RCC 7860 (cell line): ENCODE measurements at regions not wholly inside any gene's neighbourhood (a gene's known extent, or its start where the extent isn't known, plus 50 kb on each side); places are given as distances from the start of the nearest gene placed in this dataset.
"Not testable (repeated sequence)": the region's sequence is repeated elsewhere in the genome, so short reads cannot be mapped to it uniquely, and the experiment has no call there.

Source experiments
- DNase-seq: peaks from one replicate; pipeline ENCODE4 v3.0.0-alpha.2; 2015; ENCODE audit warnings: low spot score
- FAIRE-seq: peaks from 2 replicates; lab custom pipeline; 2012; peaks lifted over from hg19 to GRCh38; lab: Jason Lieb, UNC

- not testable (repeated sequence) for FAIRE-seq, DNase-seq
Measured at GRCh38 chr1:148285946-148286345, 133.9 kb upstream of the NBPF11 start.

GRCh38 chr1:148280831-148281572 lies 128.9 kb upstream of the NBPF11 start:
- not testable (repeated sequence) for FAIRE-seq, DNase-seq

- FAIRE-seq, DNase-seq: not testable (repeated sequence)
Measured at GRCh38 chr1:148279002-148279542, 127.0 kb upstream of the NBPF11 start.

- not testable (repeated sequence) for FAIRE-seq, DNase-seq
Measured at GRCh38 chr1:148277865-148278279, 125.8 kb upstream of the NBPF11 start.

- FAIRE-seq = not testable (repeated sequence)
Measured at GRCh38 chr1:148267066-148267465, 115.0 kb upstream of the NBPF11 start.

GRCh38 chr1:148264374-148265276 lies 112.5 kb upstream of the NBPF11 start:
- no peak for DNase-seq
- FAIRE-seq = no peak

More at GRCh38 chr1:148267066-148267465, 115.0 kb upstream of the NBPF11 start:
- not testable (repeated sequence) for DNase-seq

GRCh38 chr1:148263906-148264255 lies 111.8 kb upstream of the NBPF11 start:
- DNase-seq = no peak
- FAIRE-seq = no peak

- DNase-seq (peak; percentile 20), FAIRE-seq (no peak)
Measured at GRCh38 chr1:148263128-148263905, 111.2 kb upstream of the NBPF11 start.

GRCh38 chr1:148261684-148262083 lies 109.6 kb upstream of the NBPF11 start:
- FAIRE-seq, DNase-seq: not testable (repeated sequence)

GRCh38 chr1:148257886-148258285 lies 105.8 kb upstream of the NBPF11 start:
- DNase-seq, FAIRE-seq: not testable (repeated sequence)

- FAIRE-seq, DNase-seq: not testable (repeated sequence)
Measured at GRCh38 chr1:148254611-148255429, 102.7 kb upstream of the NBPF11 start.

- not testable (repeated sequence) for FAIRE-seq, DNase-seq
Measured at GRCh38 chr1:148253808-148254207, 101.7 kb upstream of the NBPF11 start.

GRCh38 chr1:148248798-148249197 lies 96.7 kb upstream of the NBPF11 start:
- FAIRE-seq, DNase-seq: not testable (repeated sequence)

- FAIRE-seq, DNase-seq: not testable (repeated sequence)
Measured at GRCh38 chr1:148246258-148246861, 94.3 kb upstream of the NBPF11 start.

GRCh38 chr1:148245843-148246242 lies 93.8 kb upstream of the NBPF11 start:
- not testable (repeated sequence) for FAIRE-seq

GRCh38 chr1:148245443-148245842 lies 93.4 kb upstream of the NBPF11 start:
- not testable (repeated sequence) for FAIRE-seq

More at GRCh38 chr1:148245843-148246242, 93.8 kb upstream of the NBPF11 start:
- not testable (repeated sequence) for DNase-seq

GRCh38 chr1:148233250-148233649 lies 81.2 kb upstream of the NBPF11 start:
- FAIRE-seq, DNase-seq: not testable (repeated sequence)

More at GRCh38 chr1:148245443-148245842, 93.4 kb upstream of the NBPF11 start:
- DNase-seq = not testable (repeated sequence)

- FAIRE-seq = not testable (repeated sequence)
Measured at GRCh38 chr1:148228846-148229245, 76.8 kb upstream of the NBPF11 start.

More at GRCh38 chr1:148228846-148229245, 76.8 kb upstream of the NBPF11 start:
- not testable (repeated sequence) for DNase-seq
